Endothelial cell of umbilical vein (primary cell): ENCODE measurements at regions not wholly inside any gene's neighbourhood (a gene's known extent, or its start where the extent isn't known, plus 50 kb on each side); places are given as distances from the start of the nearest gene placed in this dataset.

Experiments
- BruUV-seq: library from RNA; stranded (reverse); fragments of 400-500 nt; replicated peaks from 2 replicates; lab custom pipeline; 2021; lab: Mats Ljungman, UMichigan
- CTCF ChIA-PET: fragments of 300-600, 350-600 bp; sonication (Branson Sonifier 250); formaldehyde crosslinking; loops from one replicate; lab custom pipeline; 2021; ENCODE audit warnings: antibody characterized with exemption, inconsistent platforms; lab: Charles Lee
- POLR2A ChIA-PET: fragments of 300-600, 350-600 bp; sonication (Branson Sonifier 250); formaldehyde crosslinking; loops from one replicate; lab custom pipeline; 2021; ENCODE audit warnings: antibody characterized with exemption, inconsistent platforms; lab: Charles Lee
- DNase-seq: peaks from one replicate; pipeline ENCODE4 v3.0.0-alpha.2; 2011; ENCODE audit warnings: low read depth, low spot score
- FAIRE-seq: peaks from 2 replicates; lab custom pipeline; 2011; peaks lifted over from hg19 to GRCh38; lab: Jason Lieb, UNC
- H2AFZ ChIP-seq: 2 replicates; pipeline ENCODE4 v1.6.0; 2012; ENCODE audit warnings: low read depth, low read length, control low read depth, inconsistent platforms
- H3K27ac ChIP-seq: 2 replicates; pipeline ENCODE4 v1.5.1; 2011; ENCODE audit warnings: low read depth, mild to moderate bottlenecking, control low read depth, low read length, moderate library complexity; ENCODE audit not compliant: insufficient read depth
- H3K27me3 ChIP-seq, 2 experiments: 2 replicates each; pipeline versions ENCODE4 v1.6.0 to v1.6.1; 2011; ENCODE audit warnings: low read length in 2 of 2, mixed read lengths in 1 of 2; ENCODE audit not compliant: control insufficient read depth in 2 of 2, insufficient read depth in 2 of 2
- H3K36me3 ChIP-seq, 2 experiments: 2 replicates in 1 of 2; 3 replicates in 1 of 2; pipeline ENCODE4 v1.5.1; 2011; ENCODE audit warnings: low read length in 2 of 2, mild to moderate bottlenecking in 1 of 2, moderate library complexity in 1 of 2; ENCODE audit not compliant: control insufficient read depth in 2 of 2, insufficient read depth in 2 of 2; ENCODE audit errors: extremely low read depth in 1 of 2
- H3K4me1 ChIP-seq: 3 replicates; pipeline ENCODE4 v1.5.1; 2011; ENCODE audit warnings: mild to moderate bottlenecking, low read length; ENCODE audit not compliant: control insufficient read depth, insufficient read depth; ENCODE audit errors: extremely low read depth
- H3K4me2 ChIP-seq: 2 replicates; pipeline ENCODE4 v1.6.1; 2011; ENCODE audit warnings: low read length, control low read depth, mixed read lengths; ENCODE audit not compliant: insufficient read depth
- H3K4me3 ChIP-seq, 3 experiments: fragments of 200-600 bp in 1 of 3; sonication (generic), shearing (Covaris generic) in 1 of 3; replicated peaks in 1 of 3; 2 replicates each; pipeline ENCODE4 v1.5.1; 2011 to 2016; ENCODE audit warnings: control low read depth in 3 of 3, low read length in 3 of 3, mild to moderate bottlenecking in 2 of 3, inconsistent platforms in 1 of 3, low read depth in 1 of 3, moderate library complexity in 1 of 3; ENCODE audit not compliant: insufficient read depth in 1 of 3
- H3K79me2 ChIP-seq: 2 replicates; pipeline ENCODE4 v1.6.0; 2012; ENCODE audit warnings: low read length, inconsistent platforms; ENCODE audit not compliant: control insufficient read depth, insufficient read depth
- H3K9ac ChIP-seq: replicated peaks from 2 replicates; pipeline ENCODE3; 2011; ENCODE audit warnings: low read length, control low read depth; ENCODE audit not compliant: insufficient read depth; ENCODE audit errors: extremely low read depth
- H3K9me1 ChIP-seq: replicated peaks from 3 replicates; pipeline ENCODE4 v1.6.0; 2011; ENCODE audit warnings: mild to moderate bottlenecking, low read length; ENCODE audit not compliant: control insufficient read depth, insufficient read depth; ENCODE audit errors: extremely low read depth
- H3K9me3 ChIP-seq: replicated peaks from 2 replicates; pipeline ENCODE4 v1.5.1; 2012; ENCODE audit warnings: low read length, inconsistent platforms; ENCODE audit not compliant: control insufficient read depth, insufficient read depth
- H4K20me1 ChIP-seq: replicated peaks from 2 replicates; pipeline ENCODE3; 2011; ENCODE audit warnings: mild to moderate bottlenecking, low read length; ENCODE audit not compliant: control insufficient read depth, insufficient read depth; ENCODE audit errors: extremely low read depth
- CTCF ChIP-seq, 2 donors: IDR thresholded peaks; 1 replicate in 1 of 2; 2 replicates in 1 of 2; pipeline ENCODE4 v1.5.1; 2011; ENCODE audit warnings: low read length in 2 of 2, mild to moderate bottlenecking in 2 of 2, moderate library complexity in 2 of 2, control low read depth in 1 of 2, inconsistent platforms in 1 of 2, low read depth in 1 of 2; ENCODE audit not compliant: insufficient read depth in 1 of 2; ENCODE audit errors: extremely low read depth in 1 of 2
- EZH2 ChIP-seq: IDR thresholded peaks from 2 replicates; pipeline ENCODE4 v1.6.1; 2012; ENCODE audit warnings: borderline replicate concordance, low read depth, mild to moderate bottlenecking, moderate library complexity, low read length, inconsistent platforms; ENCODE audit not compliant: severe bottlenecking
- GATA2 ChIP-seq: IDR thresholded peaks from 2 replicates; pipeline ENCODE4 v1.7.0; 2011; ENCODE audit warnings: low read depth, mild to moderate bottlenecking, moderate library complexity, mixed read lengths, low read length; ENCODE audit not compliant: insufficient read length, insufficient read depth
- POLR2AphosphoS5 ChIP-seq: IDR thresholded peaks from 2 replicates; pipeline ENCODE4 v1.6.1; 2012; ENCODE audit warnings: low read depth, mild to moderate bottlenecking, control low read depth, low read length, moderate library complexity; ENCODE audit not compliant: insufficient read depth
- dilution Hi-C: fragments of 300-500 bp; cut with MboI; formaldehyde crosslinking; loops from one replicate; pipeline ENCODE4 v1.15.0; 2019; ENCODE audit warnings: low sequenced_read_pairs; ENCODE audit not compliant: extremely low pct_ligation_motif_present
- intact Hi-C: fragments of 100-400 bp; cut with micrococcal nuclease; formaldehyde crosslinking; loops from one replicate; pipeline ENCODE4 v1.10.0; 2022

DNA sequence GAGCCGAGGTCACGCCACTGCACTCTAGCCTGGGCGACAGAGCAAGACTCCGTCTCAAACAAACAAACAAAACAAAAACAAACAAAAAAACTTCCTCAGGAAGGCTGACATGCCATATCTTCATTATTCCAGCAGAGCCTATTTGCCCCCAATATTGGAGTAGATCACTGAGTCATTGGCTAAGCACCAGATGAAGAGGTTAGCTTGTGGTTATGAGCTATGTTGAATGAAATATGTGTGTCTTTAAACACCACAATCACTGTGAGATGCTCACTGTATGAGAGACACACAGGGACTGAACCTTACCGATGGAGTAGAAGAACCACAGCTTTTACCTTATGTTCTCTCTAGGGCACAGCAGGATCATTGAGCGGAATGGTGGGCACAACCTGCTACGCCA lies 122.1 kb upstream of the EOLA2 start:
- peaks cover 31% of the 10 kb centered on the region for H3K4me1 ChIP-seq
- POLR2A ChIA-PET = no interaction called here
- no peaks in the 10 kb centered on the region for H3K36me3 ChIP-seq
- FAIRE-seq = no peak
- no peaks in the 10 kb centered on the region for H3K27me3 ChIP-seq
- no peak overlapping the region for H3K27ac ChIP-seq
- H3K79me2 ChIP-seq = no peaks in the 10 kb centered on the region
- BruUV-seq = no TSS peak
- intact Hi-C loops (no loop called here), dilution Hi-C loops (no loop called here)
- no peaks in the 10 kb centered on the region for H3K9me1 ChIP-seq
- H3K4me2 ChIP-seq = no peak overlapping the region
- H3K4me3 ChIP-seq = no peak overlapping the region
- no peaks in the 10 kb centered on the region for H4K20me1 ChIP-seq
- TF ChIP-seq CTCF (IDR thresholded peaks at IDR 0.05; ENCODE audit: extremely low read depth in 1 of 2, insufficient read depth in 1 of 2, low read depth in 1 of 2, low read length in 2 of 2) (no peak), GATA2 (no peak), EZH2 (no peak), POLR2AphosphoS5 (no peak)
- no peak overlapping the region for H3K9ac ChIP-seq
- no peak for DNase-seq
- no peak overlapping the region for H2AFZ ChIP-seq
- CTCF ChIA-PET = no interaction called here
- H3K9me3 ChIP-seq = no peaks in the 10 kb centered on the region
